ENCODE measurements at regions not wholly inside any gene's neighbourhood (a gene's known extent, or its start where the extent isn't known, plus 50 kb on each side); places are given as distances from the start of the nearest gene placed in this dataset.
"Not testable (repeated sequence)": the region's sequence is repeated elsewhere in the genome, so short reads cannot be mapped to it uniquely, and the experiment has no call there.

DNA sequence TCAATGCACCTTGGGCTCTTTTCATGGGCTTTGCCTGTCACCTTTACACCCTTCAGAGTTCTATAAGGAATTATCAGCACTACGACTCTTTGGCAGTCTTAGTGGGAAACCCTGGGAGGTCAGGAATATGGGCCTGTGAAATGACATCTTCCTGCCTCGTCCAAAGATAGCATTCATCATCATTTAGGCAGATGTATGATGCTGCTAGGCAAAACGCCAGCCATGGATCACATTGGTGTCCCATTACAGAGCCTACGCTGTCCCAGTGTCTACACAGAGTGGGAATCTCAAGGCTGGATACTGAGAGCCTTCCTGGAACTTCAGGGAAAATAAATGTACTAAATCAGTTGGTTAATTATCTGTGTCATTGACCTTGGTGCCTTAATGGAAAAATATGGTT, 259.4 kb upstream of the CELF2 start:
- intact Hi-C loops (cut with DNase I): no loop called here
- Histone ChIP-seq H3K27ac (no peak overlapping the region), H3K4me3 (no peak overlapping the region)

DNA sequence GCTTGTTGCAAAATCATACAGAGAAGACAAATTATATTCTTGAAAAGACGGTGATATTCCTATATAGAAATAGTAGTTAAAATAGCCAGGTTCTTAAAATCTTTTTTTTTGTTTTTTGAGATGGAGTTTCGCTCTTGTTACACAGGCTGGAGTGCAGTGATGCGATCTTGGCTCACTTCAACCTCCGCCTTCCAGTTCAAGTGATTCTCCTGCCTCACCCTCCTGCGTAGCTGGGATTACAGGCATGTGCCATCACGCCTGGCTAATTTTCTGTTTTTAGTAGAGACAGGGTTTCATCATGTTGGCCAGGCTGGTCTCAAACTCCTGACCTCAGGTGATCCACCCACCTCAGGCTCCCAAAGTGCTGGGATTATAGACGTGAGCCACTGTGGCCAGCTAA, 257.9 kb upstream of the CELF2 start:
- H3K9me3 ChIP-seq; H3K36me3 ChIP-seq; intact Hi-C loops (cut with DNase I); H3K4me3 ChIP-seq; H3K27ac ChIP-seq; H3K4me1 ChIP-seq; DNase-seq (ENCODE audit: extremely low spot score in 2 of 2); H3K27me3 ChIP-seq: not testable (repeated sequence)

More for the DNA sequence above, 259.4 kb upstream of the CELF2 start:
- Histone ChIP-seq H3K27me3 (no peaks in the 10 kb centered on the region), H3K4me1 (no peaks in the 10 kb centered on the region), H3K36me3 (no peaks in the 10 kb centered on the region), H3K9me3 (no peaks in the 10 kb centered on the region)
- no peak for DNase-seq (ENCODE audit: extremely low spot score in 2 of 2)
- TF ChIP-seq, protein P1, sequence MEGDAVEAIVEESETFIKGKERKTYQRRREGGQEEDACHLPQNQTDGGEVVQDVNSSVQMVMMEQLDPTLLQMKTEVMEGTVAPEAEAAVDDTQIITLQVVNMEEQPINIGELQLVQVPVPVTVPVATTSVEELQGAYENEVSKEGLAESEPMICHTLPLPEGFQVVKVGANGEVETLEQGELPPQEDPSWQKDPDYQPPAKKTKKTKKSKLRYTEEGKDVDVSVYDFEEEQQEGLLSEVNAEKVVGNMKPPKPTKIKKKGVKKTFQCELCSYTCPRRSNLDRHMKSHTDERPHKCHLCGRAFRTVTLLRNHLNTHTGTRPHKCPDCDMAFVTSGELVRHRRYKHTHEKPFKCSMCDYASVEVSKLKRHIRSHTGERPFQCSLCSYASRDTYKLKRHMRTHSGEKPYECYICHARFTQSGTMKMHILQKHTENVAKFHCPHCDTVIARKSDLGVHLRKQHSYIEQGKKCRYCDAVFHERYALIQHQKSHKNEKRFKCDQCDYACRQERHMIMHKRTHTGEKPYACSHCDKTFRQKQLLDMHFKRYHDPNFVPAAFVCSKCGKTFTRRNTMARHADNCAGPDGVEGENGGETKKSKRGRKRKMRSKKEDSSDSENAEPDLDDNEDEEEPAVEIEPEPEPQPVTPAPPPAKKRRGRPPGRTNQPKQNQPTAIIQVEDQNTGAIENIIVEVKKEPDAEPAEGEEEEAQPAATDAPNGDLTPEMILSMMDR (IDR thresholded peaks at IDR 0.05): no peak
- no peak for TF ChIP-seq POLR2A (IDR thresholded peaks at IDR 0.05)
- no peak for TF ChIP-seq POLR2AphosphoS5 (IDR thresholded peaks at IDR 0.05; ENCODE audit: insufficient read depth in 1 of 2, low read depth in 1 of 2)

DNA sequence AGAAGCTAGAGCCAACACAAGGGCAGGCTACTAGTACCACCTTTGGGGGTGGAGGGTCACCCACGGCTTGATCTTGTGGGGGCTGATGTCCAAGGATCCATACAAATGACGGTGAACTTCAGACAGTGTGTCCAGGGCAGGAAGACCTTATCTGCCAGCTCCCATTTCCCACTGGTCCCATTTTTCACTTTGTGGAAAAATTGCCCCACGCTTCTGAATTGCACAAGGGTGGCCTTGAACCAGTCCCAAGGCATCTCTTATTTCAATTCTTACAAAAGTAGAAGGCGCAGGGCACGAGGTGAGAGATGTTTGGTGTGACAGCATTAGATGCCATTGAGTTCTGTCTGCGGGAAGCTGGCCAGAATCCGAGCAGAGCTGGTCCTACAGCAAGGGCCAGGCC, 252.7 kb upstream of the CELF2 start:
- H3K27ac ChIP-seq: no peak overlapping the region
- TF ChIP-seq POLR2A (IDR thresholded peaks at IDR 0.05) (no peak), POLR2AphosphoS5 (IDR thresholded peaks at IDR 0.05; ENCODE audit: insufficient read depth in 1 of 2, low read depth in 1 of 2) (no peak)
- TF ChIP-seq, protein P1 (IDR thresholded peaks at IDR 0.05): no peak
- intact Hi-C loops (cut with DNase I): no loop called here
- H3K4me3 ChIP-seq: no peak overlapping the region
- H3K36me3 ChIP-seq: no peaks in the 10 kb centered on the region
- H3K4me1 ChIP-seq: no peaks in the 10 kb centered on the region
- no peaks in the 10 kb centered on the region for H3K9me3 ChIP-seq
- H3K27me3 ChIP-seq: no peaks in the 10 kb centered on the region
- DNase-seq (ENCODE audit: extremely low spot score in 2 of 2): no peak

DNA sequence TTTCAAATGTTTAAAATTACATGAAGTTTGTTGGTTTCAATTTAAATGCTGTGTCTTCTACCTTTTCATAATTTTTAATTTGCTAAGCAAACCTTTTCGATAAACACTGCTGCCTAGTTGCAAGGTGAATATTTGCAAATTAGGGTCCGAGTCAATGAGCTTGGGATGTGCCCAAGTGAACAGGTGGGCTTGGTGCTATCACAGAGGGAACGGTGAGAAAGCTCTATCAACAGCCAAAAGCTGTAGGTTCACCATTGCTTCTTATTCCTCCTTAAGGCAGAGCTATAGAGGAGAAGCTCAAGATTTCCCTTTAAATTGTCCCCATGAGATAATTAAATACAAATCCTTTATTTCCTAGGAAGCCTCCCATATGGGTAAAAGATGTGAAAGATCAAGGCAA, 245.3 kb upstream of the CELF2 start:
- no peak overlapping the region for H3K27ac ChIP-seq
- H3K4me1 ChIP-seq: no peaks in the 10 kb centered on the region

DNA sequence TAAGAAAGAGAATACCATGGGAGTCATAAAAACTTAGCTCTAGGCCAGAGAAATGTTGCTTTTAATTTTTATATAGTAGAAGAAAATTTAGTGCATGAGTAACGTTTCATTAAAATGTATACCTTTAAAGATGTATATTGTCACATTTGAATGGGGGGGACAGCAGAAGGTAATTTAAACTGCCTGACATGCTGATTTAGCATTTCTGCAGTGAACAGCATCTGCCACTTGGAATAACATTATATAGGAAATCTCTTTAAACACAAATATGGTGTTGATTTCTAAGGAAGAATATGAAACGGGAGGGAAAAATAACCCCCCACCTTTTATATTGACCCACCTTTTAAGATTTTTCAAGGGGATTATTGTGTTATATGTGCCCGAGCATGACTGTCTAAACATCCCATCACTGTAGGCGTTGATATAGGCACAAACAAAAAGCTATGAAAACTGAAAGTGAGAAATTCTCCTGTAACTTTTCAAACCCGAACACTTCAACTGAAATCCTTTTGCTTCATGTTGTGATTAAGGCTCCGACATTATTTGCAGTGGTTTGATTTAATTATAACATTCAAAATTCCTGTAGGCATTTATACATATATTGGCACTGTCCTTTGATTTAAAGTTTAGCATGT, 244.7 kb upstream of the CELF2 start:
- no peak for DNase-seq (ENCODE audit: extremely low spot score in 2 of 2)
- no peak for TF ChIP-seq POLR2AphosphoS5 (IDR thresholded peaks at IDR 0.05; ENCODE audit: insufficient read depth in 1 of 2, low read depth in 1 of 2)
- TF ChIP-seq, protein P1 (IDR thresholded peaks at IDR 0.05): no peak
- no peak for TF ChIP-seq POLR2A (IDR thresholded peaks at IDR 0.05)
- intact Hi-C loops (cut with DNase I): no loop called here

More for the DNA sequence above, 245.3 kb upstream of the CELF2 start:
- Histone ChIP-seq H3K4me3 (no peak overlapping the region), H3K9me3 (no peaks in the 10 kb centered on the region), H3K27me3 (no peaks in the 10 kb centered on the region), H3K36me3 (no peaks in the 10 kb centered on the region)
- no peak for DNase-seq (ENCODE audit: extremely low spot score in 2 of 2)
- TF ChIP-seq POLR2A (IDR thresholded peaks at IDR 0.05) (no peak), POLR2AphosphoS5 (IDR thresholded peaks at IDR 0.05; ENCODE audit: insufficient read depth in 1 of 2, low read depth in 1 of 2) (no peak)
- TF ChIP-seq, protein P1 (IDR thresholded peaks at IDR 0.05): no peak
- intact Hi-C loops (cut with DNase I): no loop called here

More for the DNA sequence above, 244.7 kb upstream of the CELF2 start:
- Histone ChIP-seq H3K27ac (no peak overlapping the region), H3K9me3 (no peaks in the 10 kb centered on the region), H3K4me1 (no peaks in the 10 kb centered on the region), H3K4me3 (no peak overlapping the region), H3K36me3 (no peaks in the 10 kb centered on the region), H3K27me3 (no peaks in the 10 kb centered on the region)
